Muscle layer of duodenum (tissue), 2 donors: ENCODE measurements at regions not wholly inside any gene's neighbourhood (a gene's known extent, or its start where the extent isn't known, plus 50 kb on each side); places are given as distances from the start of the nearest gene placed in this dataset.

Source experiments
- H3K27ac ChIP-seq: one replicate; pipeline ENCODE4 v1.7.0; 2013; ENCODE audit warnings: mild to moderate bottlenecking, low read length
- H3K27me3 ChIP-seq: one replicate; pipeline ENCODE4 v1.7.0; 2013; ENCODE audit warnings: low read depth, mild to moderate bottlenecking, control low read depth, low read length
- H3K36me3 ChIP-seq, 2 donors: one replicate each; pipeline ENCODE4 v1.7.0; 2013; ENCODE audit warnings: low read length in 2 of 2, control low read depth in 1 of 2, mild to moderate bottlenecking in 1 of 2; ENCODE audit not compliant: insufficient read depth in 2 of 2, control insufficient read depth in 1 of 2
- H3K4me1 ChIP-seq, 2 donors: one replicate each; pipeline ENCODE4 v1.7.0; 2013; ENCODE audit warnings: low read length in 2 of 2, mild to moderate bottlenecking in 2 of 2, control low read depth in 1 of 2, moderate library complexity in 1 of 2; ENCODE audit not compliant: insufficient read depth in 2 of 2, control insufficient read depth in 1 of 2
- H3K4me3 ChIP-seq, 2 donors: one replicate each; pipeline ENCODE4 v1.7.0; 2013; ENCODE audit warnings: low read length in 2 of 2, low read depth in 1 of 2, mild to moderate bottlenecking in 1 of 2
- H3K9me3 ChIP-seq, 2 donors: one replicate each; pipeline ENCODE4 v1.7.0; 2013; ENCODE audit warnings: low read length in 2 of 2, control low read depth in 1 of 2, mild to moderate bottlenecking in 1 of 2; ENCODE audit not compliant: control insufficient read depth in 1 of 2
- donor health status: healthy.

DNA sequence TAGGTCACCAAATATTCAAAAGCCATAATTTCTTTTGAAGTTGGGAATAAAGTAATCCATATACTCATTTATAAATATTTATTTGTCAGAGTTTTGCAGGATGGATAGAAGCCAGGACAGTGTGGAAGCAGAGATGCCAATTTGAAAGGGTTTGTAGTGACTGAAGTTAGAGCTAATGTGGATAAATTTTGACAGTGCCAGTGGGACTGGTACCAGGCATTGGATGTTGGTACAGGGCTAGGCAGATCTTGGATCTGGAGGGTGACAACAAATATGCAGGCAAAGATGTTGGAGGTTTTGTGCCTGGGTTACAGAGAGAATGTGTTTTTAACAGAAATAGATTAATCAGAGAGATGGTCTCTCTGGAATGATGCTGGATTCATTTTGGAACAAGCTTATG lies 135.6 kb downstream of the DMRTA1 start:
- Histone ChIP-seq H3K36me3 (no peaks in the 10 kb centered on the region), H3K4me1 (no peaks in the 10 kb centered on the region), H3K4me3 (no peak overlapping the region), H3K27me3 (no peaks in the 10 kb centered on the region), H3K9me3 (peaks cover 0 to 11% of the 10 kb centered on the region in 2 donors), H3K27ac (no peak overlapping the region)

DNA sequence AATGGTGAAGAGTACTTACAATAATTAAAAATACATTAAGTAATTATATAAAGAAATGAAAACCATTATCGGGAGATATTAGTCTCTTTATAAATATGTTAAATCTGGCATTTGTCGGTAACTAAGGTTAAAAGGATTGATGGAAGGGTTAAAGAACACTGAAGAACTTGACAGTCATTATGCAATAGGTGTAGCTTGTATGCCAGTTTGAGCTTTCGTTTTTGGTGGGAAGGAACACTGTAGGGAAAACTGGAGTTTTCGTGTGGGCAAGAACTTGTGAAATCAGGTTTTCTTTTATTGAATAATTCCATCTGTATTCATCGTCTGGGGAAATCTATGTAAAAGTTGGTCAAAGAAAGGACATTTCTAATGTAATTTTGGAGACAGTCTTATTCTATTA lies 142.3 kb downstream of the DMRTA1 start:
- H3K9me3 ChIP-seq, result no peaks in the 10 kb centered on the region
- H3K4me1 ChIP-seq, result no peaks in the 10 kb centered on the region
- H3K4me3 ChIP-seq, result no peak overlapping the region
- no peaks in the 10 kb centered on the region for H3K36me3 ChIP-seq
- no peak overlapping the region for H3K27ac ChIP-seq
- H3K27me3 ChIP-seq, result no peaks in the 10 kb centered on the region

DNA sequence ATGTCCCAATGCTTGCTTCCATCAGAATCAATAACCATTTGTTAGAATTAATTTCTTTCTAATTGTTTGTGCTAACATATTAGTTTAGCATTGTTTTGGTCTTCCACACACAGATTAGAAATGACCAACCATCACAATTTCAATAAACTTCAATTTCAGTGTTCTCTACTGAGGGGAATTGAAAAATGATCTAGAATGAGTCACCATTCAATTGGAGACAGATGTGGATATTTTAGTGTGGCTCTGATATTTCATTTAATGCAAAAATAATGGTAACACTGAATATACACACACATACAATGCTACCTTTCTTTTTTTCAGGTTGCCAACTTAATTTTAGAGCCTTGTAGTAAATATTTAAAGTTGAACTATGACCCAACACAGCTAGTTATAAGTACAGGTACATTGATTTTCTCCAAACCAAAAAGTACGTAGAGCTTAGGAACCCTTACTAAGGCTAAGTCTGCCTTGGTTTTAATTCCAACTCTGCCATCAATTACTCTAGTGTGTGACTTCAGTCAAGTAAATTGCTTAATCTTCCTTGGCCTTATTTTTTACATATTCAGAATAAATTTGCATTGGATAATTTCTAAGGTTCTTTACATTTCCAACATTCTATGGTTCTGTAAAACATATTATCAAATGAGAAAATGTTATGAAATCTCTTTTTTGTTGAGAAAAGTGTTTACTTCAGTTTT lies 143.9 kb downstream of the DMRTA1 start:
- Histone ChIP-seq H3K36me3 (no peaks in the 10 kb centered on the region), H3K9me3 (no peaks in the 10 kb centered on the region), H3K27ac (no peak overlapping the region), H3K4me3 (no peak overlapping the region), H3K4me1 (no peaks in the 10 kb centered on the region), H3K27me3 (no peaks in the 10 kb centered on the region)

DNA sequence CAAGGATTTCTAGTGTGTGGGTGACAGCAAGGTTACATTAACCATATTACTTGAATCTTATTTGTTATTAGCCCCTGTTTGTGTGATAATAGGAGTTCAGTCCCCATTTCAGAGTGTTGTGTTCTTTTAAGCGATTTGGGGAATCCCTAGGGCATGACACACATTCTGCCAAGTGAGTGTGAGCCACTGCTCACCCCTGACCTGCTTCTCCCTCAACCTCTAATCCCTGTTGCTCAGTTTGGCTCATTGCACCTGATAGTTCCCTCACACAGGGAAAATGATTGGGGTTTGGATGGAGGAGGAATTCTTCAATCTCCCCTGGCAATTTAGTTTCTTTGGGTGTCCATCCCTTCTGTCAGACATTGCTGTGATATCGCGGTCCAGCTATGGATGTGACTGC lies 149.2 kb downstream of the DMRTA1 start:
- no peaks in the 10 kb centered on the region for H3K4me1 ChIP-seq
- no peaks in the 10 kb centered on the region for H3K9me3 ChIP-seq
- no peak overlapping the region for H3K27ac ChIP-seq
- no peaks in the 10 kb centered on the region for H3K36me3 ChIP-seq
- no peak overlapping the region for H3K4me3 ChIP-seq
- H3K27me3 ChIP-seq, result no peaks in the 10 kb centered on the region

DNA sequence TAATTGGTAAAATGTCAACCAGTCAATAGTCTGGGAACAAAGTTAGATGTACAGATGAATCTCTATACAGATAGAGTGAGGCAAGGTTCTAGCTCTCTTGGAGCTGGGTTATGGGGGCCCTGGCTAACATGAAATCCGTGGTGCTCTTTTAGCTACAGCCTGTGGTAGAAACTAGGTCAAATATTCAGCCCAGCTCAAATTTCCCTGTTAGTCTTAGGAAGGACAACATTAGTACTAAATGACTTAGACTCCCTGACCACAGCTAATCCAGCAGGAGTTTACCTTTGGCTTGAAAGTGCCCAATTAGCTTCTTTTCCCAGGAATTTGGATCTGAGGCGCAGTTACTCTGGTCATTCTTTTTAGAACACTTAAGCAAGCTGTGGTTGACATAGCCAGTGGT lies 170.5 kb downstream of the DMRTA1 start:
- H3K4me1 ChIP-seq, result no peaks in the 10 kb centered on the region
- no peak overlapping the region for H3K4me3 ChIP-seq

DNA sequence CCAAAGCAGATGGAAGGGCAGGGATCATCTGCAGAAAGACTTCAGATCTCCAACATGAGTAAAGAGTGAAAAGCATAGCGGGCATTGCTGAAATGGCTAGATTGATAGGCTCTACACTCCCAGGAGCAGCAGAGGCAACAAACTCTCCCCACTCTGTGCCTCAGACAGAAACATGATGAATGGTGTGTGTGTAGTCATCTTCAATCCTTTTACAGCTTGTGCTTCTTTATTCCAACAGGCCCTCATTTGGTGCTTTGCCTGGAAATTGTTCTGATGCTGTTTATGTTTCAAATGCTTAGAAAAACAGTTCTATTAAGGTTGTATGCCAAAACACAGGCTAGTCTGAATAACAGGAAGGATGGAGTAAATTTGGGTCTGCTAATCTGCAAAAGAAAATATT lies 176.2 kb downstream of the DMRTA1 start:
- no peak overlapping the region for H3K27ac ChIP-seq

More for the DNA sequence above, 170.5 kb downstream of the DMRTA1 start:
- H3K27ac ChIP-seq, result no peak overlapping the region
- H3K27me3 ChIP-seq, result no peaks in the 10 kb centered on the region
- H3K9me3 ChIP-seq, result no peaks in the 10 kb centered on the region
- H3K36me3 ChIP-seq, result no peaks in the 10 kb centered on the region

DNA sequence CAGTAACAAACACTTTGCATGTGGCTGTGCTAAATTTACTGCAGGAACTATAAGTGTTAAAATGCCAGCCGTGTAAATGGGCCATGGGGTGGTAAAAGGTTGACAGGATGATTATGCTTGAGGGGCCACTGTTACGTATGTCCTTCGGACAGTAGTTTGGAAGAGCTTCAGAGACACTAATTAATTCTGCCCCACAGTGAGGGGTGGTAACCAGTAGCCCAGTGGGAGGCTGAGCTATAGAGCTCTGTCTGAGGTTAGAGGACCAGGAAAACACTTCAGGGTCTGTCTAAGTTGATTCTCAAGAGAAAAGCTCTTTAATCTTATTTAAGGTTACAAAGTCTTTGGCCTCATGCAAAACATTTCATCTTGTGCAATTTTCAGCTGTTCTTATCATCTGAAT lies 176.6 kb downstream of the DMRTA1 start:
- H3K27ac ChIP-seq, result no peak overlapping the region
- no peaks in the 10 kb centered on the region for H3K36me3 ChIP-seq

More for the DNA sequence above, 176.2 kb downstream of the DMRTA1 start:
- Histone ChIP-seq H3K4me1 (no peaks in the 10 kb centered on the region), H3K36me3 (no peaks in the 10 kb centered on the region), H3K27me3 (no peaks in the 10 kb centered on the region), H3K9me3 (no peaks in the 10 kb centered on the region), H3K4me3 (no peak overlapping the region)

DNA sequence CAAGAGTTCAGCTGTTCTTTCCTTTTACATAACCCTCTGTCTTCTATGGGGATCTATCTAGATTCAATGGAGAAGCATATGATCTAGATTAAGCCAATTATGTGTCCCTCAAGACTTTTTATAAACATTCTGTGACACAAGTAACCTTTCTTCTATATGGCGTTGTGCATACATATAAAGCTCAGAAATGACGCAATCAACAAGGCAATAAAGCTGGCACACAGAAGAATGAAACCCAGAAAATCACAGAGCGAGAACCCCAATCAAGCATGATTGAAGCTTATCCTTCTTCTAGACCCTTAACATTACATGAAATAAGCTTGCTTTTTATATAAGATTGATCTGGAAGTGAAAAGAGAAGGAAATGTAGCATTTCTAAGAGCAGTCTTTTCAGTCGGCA lies 178.9 kb downstream of the DMRTA1 start:
- Histone ChIP-seq H3K4me1 (no peaks in the 10 kb centered on the region), H3K27ac (no peak overlapping the region), H3K4me3 (no peak overlapping the region), H3K27me3 (no peaks in the 10 kb centered on the region), H3K36me3 (no peaks in the 10 kb centered on the region), H3K9me3 (no peaks in the 10 kb centered on the region)

More for the DNA sequence above, 176.6 kb downstream of the DMRTA1 start:
- Histone ChIP-seq H3K4me3 (no peak overlapping the region), H3K9me3 (no peaks in the 10 kb centered on the region), H3K4me1 (no peaks in the 10 kb centered on the region), H3K27me3 (no peaks in the 10 kb centered on the region)

DNA sequence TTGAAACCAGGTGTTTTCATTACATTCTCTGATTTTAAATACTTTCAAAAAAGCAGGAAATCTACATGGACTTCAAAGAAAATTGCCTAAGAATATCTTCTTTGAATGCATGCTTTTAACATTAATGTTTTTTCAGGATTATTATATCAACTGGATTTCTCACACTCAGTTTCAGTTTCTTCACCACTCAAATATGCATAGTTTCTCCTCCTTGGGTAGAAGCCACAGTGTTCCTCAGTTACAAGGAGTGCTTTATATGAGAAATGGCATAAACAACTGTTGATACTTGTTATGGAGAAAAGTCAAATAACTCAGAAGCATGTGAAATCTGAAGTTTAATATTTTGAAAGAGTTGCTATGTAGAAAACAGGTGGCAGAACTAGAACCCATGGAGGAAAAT lies 196.9 kb downstream of the DMRTA1 start:
- H3K27me3 ChIP-seq, result no peaks in the 10 kb centered on the region

DNA sequence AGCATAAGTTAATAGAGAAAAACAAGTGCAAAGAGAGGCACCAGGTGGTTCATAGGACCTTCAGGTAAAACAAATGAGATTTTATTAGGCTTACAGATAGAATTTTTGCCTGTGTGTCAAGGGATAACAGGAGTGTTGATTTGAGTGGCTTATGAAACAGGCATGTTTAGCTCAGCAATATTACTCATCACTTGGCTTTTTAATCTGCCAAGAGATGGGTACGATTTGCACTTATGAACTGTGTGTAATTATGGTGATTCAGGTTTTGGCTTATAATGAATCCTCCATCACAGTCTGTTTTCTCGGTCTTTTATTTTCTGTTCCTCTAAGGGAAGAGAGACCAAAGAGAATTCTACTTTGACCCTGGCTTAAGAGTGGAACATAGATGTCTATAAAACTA lies 199.3 kb downstream of the DMRTA1 start:
- peaks cover 0 to 7% of the 10 kb centered on the region in 2 donors for H3K4me1 ChIP-seq
- no peaks in the 10 kb centered on the region for H3K27me3 ChIP-seq
- no peaks in the 10 kb centered on the region for H3K9me3 ChIP-seq
- no peaks in the 10 kb centered on the region for H3K36me3 ChIP-seq
- H3K27ac ChIP-seq, result no peak overlapping the region
- H3K4me3 ChIP-seq, result peak overlapping the region in 1 of 2 donors; percentile 43

More for the DNA sequence above, 196.9 kb downstream of the DMRTA1 start:
- H3K4me1 ChIP-seq, result no peaks in the 10 kb centered on the region
- H3K4me3 ChIP-seq, result no peak overlapping the region
- no peaks in the 10 kb centered on the region for H3K9me3 ChIP-seq
- H3K27ac ChIP-seq, result no peak overlapping the region
- H3K36me3 ChIP-seq, result no peaks in the 10 kb centered on the region

DNA sequence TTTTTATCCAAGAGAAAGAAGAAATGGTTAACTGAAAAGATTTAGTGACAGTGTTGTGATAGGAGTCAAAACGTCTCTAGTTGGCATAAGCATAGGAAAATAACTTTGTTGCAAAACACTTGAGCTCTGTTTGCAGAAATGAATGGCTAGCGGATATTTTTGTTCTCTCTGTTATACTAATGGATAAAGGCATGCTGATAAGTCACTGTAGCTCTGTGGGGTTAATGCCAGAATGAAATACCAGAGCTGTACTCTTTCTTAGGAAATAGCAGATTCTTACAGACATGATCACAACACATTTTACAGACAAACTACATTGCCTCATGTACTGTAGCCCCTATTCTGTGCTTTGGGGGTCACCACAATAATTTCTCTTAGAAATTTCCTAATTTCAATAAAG lies 202.8 kb downstream of the DMRTA1 start:
- Histone ChIP-seq H3K36me3 (no peaks in the 10 kb centered on the region), H3K27ac (no peak overlapping the region), H3K27me3 (no peaks in the 10 kb centered on the region)

DNA sequence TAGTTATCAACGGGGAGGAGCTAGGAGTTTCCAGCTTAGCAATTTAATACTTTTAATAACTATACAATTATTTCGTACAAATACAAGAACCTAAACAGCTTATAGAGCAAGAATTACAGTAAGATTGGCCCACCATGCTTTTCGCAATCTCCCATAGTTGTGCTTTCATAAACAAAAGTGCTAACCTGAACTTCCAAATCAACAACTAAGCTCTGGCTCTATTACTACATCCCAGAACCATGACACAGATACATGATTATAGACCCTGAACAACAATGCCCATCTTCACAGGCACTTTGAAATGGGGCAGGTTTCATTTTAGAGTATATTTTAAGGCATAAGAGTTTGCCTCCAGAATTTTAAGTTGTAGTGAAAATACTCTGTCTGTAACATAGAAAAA lies 203.5 kb downstream of the DMRTA1 start:
- Histone ChIP-seq H3K9me3 (no peaks in the 10 kb centered on the region), H3K27ac (no peak overlapping the region), H3K36me3 (no peaks in the 10 kb centered on the region), H3K4me3 (no peak overlapping the region), H3K4me1 (peaks cover 0 to 7% of the 10 kb centered on the region in 2 donors), H3K27me3 (no peaks in the 10 kb centered on the region)

More for the DNA sequence above, 202.8 kb downstream of the DMRTA1 start:
- H3K4me1 ChIP-seq, result peaks cover 0 to 7% of the 10 kb centered on the region in 2 donors
- H3K9me3 ChIP-seq, result no peaks in the 10 kb centered on the region
- no peak overlapping the region for H3K4me3 ChIP-seq
